ENCODE measurements at regions not wholly inside any gene's neighbourhood (a gene's known extent, or its start where the extent isn't known, plus 50 kb on each side); places are given as distances from the start of the nearest gene placed in this dataset.

DNA sequence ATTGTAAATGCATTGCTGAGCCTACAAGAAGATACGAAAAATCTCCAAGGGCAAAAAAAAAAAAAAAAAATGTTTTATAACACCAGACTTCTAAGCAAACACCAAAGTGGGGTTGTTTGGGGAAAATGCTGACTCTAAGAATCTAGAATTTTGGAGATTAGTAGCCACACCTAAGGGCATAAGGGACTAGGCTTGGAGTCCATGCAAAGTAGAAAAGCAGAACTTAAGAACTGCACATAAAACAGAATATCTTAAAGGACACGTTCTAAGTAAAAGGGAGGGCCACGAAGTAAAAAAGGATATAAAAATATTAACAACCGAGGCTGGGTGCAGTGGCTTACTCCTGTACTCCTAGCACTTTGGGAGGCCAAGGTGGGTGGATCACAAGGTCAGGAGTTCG is 269.8 kb upstream of the AUTS2 start:
- TF ChIP-seq EZH2 (IDR thresholded peaks at IDR 0.05; ENCODE audit: low read depth, unreplicated experiment) (no peak), POLR2AphosphoS5 (IDR thresholded peaks at IDR 0.05; ENCODE audit: low read depth) (no peak), EZH2phosphoT487 (IDR thresholded peaks at IDR 0.05; ENCODE audit: unreplicated experiment) (no peak), CREB1 (CRISPR knock-in tag; IDR thresholded peaks at IDR 0.05; ENCODE audit: low read depth) (no peak), JUNB (IDR thresholded peaks at IDR 0.05; ENCODE audit: unreplicated experiment) (no peak)
- TF ChIP-seq, protein P1, sequence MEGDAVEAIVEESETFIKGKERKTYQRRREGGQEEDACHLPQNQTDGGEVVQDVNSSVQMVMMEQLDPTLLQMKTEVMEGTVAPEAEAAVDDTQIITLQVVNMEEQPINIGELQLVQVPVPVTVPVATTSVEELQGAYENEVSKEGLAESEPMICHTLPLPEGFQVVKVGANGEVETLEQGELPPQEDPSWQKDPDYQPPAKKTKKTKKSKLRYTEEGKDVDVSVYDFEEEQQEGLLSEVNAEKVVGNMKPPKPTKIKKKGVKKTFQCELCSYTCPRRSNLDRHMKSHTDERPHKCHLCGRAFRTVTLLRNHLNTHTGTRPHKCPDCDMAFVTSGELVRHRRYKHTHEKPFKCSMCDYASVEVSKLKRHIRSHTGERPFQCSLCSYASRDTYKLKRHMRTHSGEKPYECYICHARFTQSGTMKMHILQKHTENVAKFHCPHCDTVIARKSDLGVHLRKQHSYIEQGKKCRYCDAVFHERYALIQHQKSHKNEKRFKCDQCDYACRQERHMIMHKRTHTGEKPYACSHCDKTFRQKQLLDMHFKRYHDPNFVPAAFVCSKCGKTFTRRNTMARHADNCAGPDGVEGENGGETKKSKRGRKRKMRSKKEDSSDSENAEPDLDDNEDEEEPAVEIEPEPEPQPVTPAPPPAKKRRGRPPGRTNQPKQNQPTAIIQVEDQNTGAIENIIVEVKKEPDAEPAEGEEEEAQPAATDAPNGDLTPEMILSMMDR (conservative IDR thresholded peaks at IDR 0.05; ENCODE audit: low read depth in 2 of 2) = no peak
- TF ChIP-seq, protein P2, sequence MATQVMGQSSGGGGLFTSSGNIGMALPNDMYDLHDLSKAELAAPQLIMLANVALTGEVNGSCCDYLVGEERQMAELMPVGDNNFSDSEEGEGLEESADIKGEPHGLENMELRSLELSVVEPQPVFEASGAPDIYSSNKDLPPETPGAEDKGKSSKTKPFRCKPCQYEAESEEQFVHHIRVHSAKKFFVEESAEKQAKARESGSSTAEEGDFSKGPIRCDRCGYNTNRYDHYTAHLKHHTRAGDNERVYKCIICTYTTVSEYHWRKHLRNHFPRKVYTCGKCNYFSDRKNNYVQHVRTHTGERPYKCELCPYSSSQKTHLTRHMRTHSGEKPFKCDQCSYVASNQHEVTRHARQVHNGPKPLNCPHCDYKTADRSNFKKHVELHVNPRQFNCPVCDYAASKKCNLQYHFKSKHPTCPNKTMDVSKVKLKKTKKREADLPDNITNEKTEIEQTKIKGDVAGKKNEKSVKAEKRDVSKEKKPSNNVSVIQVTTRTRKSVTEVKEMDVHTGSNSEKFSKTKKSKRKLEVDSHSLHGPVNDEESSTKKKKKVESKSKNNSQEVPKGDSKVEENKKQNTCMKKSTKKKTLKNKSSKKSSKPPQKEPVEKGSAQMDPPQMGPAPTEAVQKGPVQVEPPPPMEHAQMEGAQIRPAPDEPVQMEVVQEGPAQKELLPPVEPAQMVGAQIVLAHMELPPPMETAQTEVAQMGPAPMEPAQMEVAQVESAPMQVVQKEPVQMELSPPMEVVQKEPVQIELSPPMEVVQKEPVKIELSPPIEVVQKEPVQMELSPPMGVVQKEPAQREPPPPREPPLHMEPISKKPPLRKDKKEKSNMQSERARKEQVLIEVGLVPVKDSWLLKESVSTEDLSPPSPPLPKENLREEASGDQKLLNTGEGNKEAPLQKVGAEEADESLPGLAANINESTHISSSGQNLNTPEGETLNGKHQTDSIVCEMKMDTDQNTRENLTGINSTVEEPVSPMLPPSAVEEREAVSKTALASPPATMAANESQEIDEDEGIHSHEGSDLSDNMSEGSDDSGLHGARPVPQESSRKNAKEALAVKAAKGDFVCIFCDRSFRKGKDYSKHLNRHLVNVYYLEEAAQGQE (IDR thresholded peaks at IDR 0.05; ENCODE audit: unreplicated experiment) = no peak
- TF ChIP-seq, protein P3, sequence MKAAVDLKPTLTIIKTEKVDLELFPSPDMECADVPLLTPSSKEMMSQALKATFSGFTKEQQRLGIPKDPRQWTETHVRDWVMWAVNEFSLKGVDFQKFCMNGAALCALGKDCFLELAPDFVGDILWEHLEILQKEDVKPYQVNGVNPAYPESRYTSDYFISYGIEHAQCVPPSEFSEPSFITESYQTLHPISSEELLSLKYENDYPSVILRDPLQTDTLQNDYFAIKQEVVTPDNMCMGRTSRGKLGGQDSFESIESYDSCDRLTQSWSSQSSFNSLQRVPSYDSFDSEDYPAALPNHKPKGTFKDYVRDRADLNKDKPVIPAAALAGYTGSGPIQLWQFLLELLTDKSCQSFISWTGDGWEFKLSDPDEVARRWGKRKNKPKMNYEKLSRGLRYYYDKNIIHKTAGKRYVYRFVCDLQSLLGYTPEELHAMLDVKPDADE (IDR thresholded peaks at IDR 0.05) = no peak
- TF ChIP-seq, protein P4, sequence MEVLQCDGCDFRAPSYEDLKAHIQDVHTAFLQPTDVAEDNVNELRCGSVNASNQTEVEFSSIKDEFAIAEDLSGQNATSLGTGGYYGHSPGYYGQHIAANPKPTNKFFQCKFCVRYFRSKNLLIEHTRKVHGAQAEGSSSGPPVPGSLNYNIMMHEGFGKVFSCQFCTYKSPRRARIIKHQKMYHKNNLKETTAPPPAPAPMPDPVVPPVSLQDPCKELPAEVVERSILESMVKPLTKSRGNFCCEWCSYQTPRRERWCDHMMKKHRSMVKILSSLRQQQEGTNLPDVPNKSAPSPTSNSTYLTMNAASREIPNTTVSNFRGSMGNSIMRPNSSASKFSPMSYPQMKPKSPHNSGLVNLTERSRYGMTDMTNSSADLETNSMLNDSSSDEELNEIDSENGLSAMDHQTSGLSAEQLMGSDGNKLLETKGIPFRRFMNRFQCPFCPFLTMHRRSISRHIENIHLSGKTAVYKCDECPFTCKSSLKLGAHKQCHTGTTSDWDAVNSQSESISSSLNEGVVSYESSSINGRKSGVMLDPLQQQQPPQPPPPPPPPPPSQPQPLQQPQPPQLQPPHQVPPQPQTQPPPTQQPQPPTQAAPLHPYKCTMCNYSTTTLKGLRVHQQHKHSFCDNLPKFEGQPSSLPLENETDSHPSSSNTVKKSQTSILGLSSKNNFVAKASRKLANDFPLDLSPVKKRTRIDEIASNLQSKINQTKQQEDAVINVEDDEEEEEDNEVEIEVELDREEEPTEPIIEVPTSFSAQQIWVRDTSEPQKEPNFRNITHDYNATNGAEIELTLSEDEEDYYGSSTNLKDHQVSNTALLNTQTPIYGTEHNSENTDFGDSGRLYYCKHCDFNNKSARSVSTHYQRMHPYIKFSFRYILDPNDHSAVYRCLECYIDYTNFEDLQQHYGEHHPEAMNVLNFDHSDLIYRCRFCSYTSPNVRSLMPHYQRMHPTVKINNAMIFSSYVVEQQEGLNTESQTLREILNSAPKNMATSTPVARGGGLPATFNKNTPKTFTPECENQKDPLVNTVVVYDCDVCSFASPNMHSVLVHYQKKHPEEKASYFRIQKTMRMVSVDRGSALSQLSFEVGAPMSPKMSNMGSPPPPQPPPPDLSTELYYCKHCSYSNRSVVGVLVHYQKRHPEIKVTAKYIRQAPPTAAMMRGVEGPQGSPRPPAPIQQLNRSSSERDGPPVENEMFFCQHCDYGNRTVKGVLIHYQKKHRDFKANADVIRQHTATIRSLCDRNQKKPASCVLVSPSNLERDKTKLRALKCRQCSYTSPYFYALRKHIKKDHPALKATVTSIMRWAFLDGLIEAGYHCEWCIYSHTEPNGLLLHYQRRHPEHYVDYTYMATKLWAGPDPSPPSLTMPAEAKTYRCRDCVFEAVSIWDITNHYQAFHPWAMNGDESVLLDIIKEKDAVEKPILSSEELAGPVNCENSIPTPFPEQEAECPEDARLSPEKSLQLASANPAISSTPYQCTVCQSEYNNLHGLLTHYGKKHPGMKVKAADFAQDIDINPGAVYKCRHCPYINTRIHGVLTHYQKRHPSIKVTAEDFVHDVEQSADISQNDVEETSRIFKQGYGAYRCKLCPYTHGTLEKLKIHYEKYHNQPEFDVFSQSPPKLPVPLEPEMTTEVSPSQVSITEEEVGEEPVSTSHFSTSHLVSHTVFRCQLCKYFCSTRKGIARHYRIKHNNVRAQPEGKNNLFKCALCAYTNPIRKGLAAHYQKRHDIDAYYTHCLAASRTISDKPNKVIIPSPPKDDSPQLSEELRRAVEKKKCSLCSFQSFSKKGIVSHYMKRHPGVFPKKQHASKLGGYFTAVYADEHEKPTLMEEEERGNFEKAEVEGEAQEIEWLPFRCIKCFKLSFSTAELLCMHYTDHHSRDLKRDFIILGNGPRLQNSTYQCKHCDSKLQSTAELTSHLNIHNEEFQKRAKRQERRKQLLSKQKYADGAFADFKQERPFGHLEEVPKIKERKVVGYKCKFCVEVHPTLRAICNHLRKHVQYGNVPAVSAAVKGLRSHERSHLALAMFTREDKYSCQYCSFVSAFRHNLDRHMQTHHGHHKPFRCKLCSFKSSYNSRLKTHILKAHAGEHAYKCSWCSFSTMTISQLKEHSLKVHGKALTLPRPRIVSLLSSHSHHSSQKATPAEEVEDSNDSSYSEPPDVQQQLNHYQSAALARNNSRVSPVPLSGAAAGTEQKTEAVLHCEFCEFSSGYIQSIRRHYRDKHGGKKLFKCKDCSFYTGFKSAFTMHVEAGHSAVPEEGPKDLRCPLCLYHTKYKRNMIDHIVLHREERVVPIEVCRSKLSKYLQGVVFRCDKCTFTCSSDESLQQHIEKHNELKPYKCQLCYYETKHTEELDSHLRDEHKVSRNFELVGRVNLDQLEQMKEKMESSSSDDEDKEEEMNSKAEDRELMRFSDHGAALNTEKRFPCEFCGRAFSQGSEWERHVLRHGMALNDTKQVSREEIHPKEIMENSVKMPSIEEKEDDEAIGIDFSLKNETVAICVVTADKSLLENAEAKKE (CRISPR knock-in tag; IDR thresholded peaks at IDR 0.05) = no peak
